Forelimb muscle (tissue), 1 donor: ENCODE measurements at regions not wholly inside any gene's neighbourhood (a gene's known extent, or its start where the extent isn't known, plus 50 kb on each side); places are given as distances from the start of the nearest gene placed in this dataset.

Experiments used
- DNase-seq: peaks from one replicate; pipeline ENCODE4 v3.0.0-alpha.2; 2013; ENCODE audit warnings: low read depth

DNA sequence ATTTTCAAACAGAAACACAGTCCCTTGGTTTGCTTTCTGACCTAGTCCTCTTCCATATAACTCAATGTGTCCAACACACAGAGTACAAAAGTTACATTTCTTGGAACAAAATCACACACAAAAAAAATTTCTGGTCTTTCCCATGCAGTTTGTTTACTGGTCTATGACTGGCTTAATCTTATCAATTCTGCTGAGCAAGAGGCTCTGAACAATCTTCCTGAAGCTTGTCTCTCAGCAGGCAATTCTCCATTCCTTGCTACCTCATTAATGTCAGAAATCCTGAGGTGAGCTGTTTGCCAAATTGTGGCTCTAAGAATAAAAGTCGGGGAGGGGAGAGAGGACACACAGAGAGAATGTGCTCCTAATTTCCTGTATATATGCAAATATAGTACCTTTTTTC is 423.6 kb downstream of the HLX start:
- DNase-seq: no peak

GRCh38 chr1:221303623-221304022 is 424.4 kb downstream of the HLX start:
- DNase-seq: no peak

GRCh38 chr1:221306239-221306638 is 427.0 kb downstream of the HLX start:
- no peak for DNase-seq

DNA sequence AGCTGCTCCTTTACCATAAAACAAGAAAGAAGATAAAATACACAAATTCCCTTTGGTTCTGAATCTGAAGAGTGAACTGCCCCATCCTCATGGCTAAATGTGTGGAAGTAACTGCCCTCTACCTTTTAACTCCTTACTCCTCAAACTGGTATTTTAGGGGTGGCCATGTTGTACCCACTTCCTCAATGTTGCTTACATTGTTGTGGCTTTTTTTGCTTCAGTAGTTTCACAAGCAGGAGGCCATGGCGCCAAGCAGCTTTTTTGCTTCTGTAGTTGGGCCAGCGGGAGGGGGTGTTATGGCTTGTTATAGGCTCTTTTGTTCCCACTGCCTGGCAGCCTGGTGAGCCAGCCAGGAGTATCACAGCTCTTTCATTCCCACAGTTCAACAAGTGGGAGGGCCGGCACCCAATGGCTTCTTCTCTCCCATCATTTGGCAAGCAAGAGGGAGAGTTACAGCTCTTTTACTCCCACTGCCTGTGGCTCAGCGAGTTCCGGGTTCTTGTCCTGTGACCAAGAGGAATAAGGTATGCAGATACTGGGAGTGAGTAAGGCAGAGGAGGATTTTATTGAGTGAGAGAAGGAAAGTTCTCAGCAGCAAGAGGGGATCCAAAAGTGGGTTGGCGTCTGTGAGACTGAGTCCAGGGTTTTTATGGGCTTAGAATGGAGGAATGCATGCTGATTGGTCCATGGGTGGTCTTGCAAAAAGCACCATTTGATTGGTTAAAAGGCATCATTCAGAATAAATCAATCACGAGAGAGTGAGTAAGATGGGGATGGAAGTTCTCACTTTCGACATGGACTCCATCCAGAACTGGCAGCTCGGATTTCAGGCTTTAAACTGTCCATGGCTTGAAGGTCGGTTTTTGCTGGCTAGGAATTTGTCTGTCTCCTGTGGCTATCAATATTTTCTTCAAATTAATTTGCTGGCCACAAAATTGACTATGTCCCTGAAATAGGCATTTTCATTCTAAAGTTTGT is 429.6 kb downstream of the HLX start:
- no peak for DNase-seq

DNA sequence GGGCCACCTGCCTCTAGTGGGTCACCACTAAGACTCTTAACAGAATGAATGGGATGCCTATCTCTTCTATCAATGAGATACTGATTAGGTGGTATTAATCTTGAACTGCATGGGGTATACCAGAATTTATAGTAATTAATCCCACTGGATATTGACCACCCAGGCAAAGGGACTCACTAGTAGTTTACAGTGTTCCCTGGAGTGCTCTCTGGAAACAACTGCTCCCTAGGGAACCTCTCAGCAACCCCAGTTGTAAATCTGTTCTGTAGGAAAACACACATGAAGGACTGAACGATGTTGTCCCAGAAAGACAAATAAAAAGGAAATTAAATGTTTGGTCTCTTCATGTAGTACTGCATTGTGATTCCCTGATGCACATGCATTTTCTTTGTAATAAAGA is 430.5 kb downstream of the HLX start:
- no peak for DNase-seq

- DNase-seq: no peak
Measured at GRCh38 chr1:221310180-221310579, 430.9 kb downstream of the HLX start.

GRCh38 chr1:221315330-221315729 is 426.6 kb downstream of the DUSP10 start:
- DNase-seq: no peak

DNA sequence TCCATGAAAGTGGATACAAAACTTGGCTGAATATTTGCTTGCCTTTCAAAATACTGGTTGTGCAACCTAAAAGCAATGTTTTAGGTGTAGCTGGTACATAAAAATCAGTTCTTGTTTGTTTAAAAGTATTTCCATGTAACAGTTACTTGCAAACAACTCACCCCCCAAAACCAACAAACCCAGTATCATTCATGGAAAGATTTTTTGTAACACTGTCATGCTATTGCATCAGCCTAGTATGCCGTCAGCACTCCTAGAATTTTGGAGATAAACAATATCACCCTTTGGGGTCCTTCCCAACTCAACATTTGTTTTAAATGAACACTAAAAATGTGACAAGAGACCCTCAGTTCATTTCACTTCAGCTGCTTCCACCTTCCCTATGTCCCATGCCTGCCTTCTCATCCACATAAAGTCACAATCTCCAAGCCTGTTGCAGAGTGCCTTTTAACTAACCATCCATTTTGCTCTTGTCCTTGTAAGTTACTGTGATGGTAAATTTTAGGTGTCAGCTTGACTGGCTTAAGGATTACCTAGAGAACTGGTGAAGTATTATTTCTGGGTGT is 425.3 kb downstream of the DUSP10 start:
- DNase-seq: no peak

DNA sequence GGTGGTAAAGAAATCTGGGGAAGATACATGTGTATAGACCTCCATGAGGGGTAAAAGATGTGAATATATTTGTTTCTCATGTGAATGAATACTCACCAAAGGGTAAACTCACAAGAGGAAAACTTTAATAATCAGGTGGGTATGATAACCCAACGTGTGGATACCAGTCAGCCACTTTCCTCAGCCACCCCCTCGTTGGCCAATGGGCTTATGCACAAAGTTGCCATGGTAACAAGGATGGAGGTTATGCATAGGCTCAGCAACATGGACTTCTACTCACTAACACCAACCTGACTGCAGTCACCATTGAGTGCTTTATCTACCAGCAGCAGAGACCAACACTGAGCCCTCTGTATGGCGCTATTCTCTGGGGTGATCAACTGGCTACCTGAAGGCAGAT is 424.4 kb downstream of the DUSP10 start:
- no peak for DNase-seq

DNA sequence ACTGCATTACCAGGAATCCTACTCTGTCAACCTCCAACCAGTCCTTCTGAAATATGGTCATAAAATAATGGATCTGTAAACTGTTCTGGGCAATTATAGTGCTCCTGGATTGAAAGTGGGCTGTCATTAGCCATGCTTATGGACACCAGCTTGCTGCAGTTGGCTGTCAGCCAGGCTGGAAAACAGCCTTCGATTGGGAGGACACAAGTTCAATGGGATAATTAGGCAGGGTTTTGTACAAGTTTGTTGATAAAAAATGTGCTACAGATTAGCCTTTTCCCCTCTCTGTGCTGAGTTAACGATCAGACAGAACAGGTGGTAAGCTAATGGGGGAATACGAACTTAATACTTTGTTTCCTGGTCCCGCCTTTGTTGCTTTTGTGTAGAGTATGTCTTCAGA is 413.9 kb downstream of the DUSP10 start:
- no peak for DNase-seq

- DNase-seq: no peak
Measured at GRCh38 chr1:221328371-221328770, 413.5 kb downstream of the DUSP10 start.

GRCh38 chr1:221331273-221332183 is 410.4 kb downstream of the DUSP10 start:
- DNase-seq: no peak

GRCh38 chr1:221334062-221334461 is 407.8 kb downstream of the DUSP10 start:
- no peak for DNase-seq

DNA sequence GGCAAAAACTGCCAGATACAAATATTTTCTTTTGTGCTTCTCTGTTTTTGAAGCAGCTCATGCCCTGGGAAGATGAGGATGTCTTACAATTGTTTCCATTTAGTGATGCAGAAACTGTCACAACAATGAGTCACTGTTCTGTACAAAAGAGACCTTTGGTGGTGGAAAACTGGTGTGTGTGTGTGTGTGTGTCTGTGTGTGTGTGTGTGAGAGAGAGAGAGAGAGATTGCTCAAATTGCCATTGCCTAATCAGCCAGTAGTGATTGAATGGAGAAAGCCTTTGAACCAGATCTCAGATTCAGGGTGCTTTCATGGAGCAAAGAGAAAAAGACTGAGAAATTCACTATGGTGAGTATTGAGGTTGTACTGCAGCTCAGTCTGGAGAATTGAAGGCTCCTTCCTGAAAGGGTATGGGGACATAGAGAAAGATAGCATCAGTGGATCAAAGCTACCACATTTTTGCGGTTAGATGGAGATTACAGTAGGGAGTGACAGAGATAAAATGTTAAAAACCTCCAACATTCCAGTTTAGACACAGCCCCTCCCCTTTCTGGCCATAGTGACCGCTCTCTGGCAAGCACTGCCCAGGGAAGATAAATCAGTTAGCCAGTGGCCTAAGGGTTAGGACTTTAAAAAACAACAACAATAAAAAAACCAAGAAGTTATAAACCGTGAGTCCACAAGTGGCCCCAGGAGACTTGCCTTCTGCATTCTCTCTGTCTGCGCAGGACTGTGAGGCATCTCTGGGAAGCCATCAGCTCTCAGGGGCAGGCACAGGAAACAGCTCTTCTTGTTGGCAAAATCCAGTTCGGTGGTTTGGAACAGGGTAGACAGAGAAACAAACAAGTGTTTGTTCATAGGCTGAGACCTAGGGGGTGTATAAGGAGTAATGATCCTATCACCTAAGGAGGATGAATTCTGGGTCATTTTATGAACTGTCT is 406.5 kb downstream of the DUSP10 start:
- DNase-seq: no peak

DNA sequence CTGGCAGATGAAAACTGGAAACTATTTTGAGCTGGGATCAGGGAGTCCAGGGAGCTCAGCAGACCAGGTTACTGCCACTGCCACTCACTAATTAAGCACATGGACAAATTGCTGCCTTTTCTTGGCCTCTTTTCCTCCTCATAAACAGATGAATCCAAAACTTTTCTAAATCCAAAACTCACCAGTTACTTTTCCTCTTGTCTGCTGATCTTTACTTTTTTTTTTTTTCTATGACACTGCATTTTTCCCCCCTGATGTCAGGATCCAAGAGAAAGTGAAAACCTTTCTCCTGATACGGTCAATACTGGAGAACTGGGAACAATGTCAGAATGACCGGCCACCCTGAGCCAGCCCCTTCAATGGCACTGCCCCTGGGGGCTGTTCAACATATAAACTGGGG is 405.8 kb downstream of the DUSP10 start:
- DNase-seq: no peak

DNA sequence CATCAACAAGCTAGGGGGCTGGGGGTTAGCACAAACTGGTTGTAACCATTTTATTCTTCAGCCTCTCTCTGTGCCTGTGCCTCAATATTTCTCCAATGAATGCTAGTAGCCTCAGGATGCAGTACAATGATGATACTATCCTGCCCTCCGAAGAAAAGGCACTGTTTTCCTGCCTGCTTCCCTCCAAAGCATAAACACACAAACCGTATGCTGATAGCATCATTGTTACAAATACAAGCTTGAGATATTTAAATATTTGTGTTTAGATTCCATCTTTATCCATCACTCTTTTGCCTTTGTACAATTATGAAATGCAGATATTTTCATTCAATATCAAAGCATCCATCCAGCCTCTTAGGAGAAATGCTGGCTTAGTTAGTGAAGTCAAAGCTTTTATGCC is 404.8 kb downstream of the DUSP10 start:
- DNase-seq: no peak

DNA sequence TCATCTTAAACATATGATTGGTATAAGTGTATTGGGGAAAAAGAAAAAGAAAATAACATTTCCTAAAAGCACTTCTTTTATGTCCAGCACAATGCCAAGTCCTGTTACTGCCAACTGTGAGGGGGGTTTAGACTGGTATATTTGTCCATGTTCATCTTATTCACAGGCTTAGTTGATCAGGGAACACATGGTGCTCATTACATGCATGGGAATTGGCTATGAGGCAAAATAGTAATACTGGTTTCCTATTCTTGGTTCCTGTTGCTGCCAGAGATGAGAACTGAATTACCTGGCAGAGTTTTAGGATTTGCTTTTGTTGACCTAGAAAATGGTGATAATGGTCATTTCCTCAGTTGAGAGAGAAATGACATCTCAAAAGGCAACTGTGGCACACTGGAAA is 398.8 kb downstream of the DUSP10 start:
- DNase-seq: no peak

- DNase-seq: no peak
Measured at GRCh38 chr1:221343607-221344006, 398.3 kb downstream of the DUSP10 start.

DNA sequence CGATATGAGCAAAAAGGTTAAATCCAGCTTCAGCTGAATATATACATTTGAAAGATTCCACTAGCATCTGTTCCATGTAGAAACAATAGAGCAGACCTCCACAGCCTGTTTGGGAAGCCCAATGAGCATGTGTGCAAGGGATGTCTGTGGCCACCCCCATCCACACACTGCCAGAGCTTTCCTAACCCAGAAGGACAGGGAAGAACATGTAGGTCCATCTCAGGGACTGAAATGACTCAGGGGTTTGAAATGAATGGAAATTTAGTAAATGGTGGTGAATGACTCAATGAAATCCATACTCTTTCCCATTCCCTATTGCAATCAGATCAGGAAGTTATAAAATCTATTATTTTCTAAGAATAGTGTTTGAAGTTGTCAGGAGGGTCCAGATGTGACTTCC is 397.2 kb downstream of the DUSP10 start:
- no peak for DNase-seq

DNA sequence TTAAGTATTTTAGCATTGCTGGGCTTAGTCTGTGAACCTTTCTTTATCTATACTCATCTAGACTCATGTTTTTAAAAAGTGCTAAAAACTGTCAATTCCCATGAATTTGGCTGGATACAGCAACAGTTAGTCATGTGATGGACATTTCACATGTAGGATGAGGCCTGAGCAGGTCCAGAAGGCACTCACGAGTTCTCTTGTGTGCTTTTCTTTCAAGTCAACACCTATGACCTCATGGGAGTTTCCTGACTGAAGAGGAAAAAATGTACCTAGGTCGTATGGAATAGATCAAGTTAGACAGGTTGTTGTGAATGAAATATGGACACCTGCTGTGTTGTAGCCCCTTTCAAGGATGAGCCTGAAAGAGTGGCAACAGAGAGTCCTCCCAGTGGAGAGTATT is 394.2 kb downstream of the DUSP10 start:
- no peak for DNase-seq

GRCh38 chr1:221350091-221350490 is 391.8 kb downstream of the DUSP10 start:
- no peak for DNase-seq
